Calu3 (cell line): ENCODE measurements at regions not wholly inside any gene's neighbourhood (a gene's known extent, or its start where the extent isn't known, plus 50 kb on each side); places are given as distances from the start of the nearest gene placed in this dataset.

Experiments used
- BruUV-seq: library from RNA; stranded (reverse); fragments of 400-500 nt; replicated peaks from 2 replicates; lab custom pipeline; 2021; lab: Mats Ljungman, UMichigan
- CTCF ChIA-PET: fragments of 300-600 bp; sonication (Branson Sonifier 250); formaldehyde crosslinking; loops from one replicate; lab custom pipeline; 2022; ENCODE audit warnings: antibody characterized with exemption; lab: Charles Lee
- DNase-seq: peaks from one replicate; pipeline ENCODE4 v3.0.0; 2022
- H3K27ac Mint-ChIP-seq: one replicate; pipeline ENCODE4 v1.8.0; 2022; ENCODE audit warnings: mixed read lengths; ENCODE audit not compliant: unreplicated experiment
- H3K27me3 Mint-ChIP-seq: one replicate; pipeline ENCODE4 v1.8.0; 2022; ENCODE audit warnings: mixed read lengths; ENCODE audit not compliant: unreplicated experiment
- H3K36me3 Mint-ChIP-seq: one replicate; pipeline ENCODE4 v1.8.0; 2022; ENCODE audit warnings: mild to moderate bottlenecking, moderate library complexity, mixed read lengths; ENCODE audit not compliant: insufficient read depth, unreplicated experiment
- H3K4me1 Mint-ChIP-seq: one replicate; pipeline ENCODE4 v1.8.0; 2022; ENCODE audit warnings: mild to moderate bottlenecking, low read depth, mixed read lengths; ENCODE audit not compliant: unreplicated experiment
- H3K4me3 Mint-ChIP-seq: one replicate; pipeline ENCODE4 v1.8.0; 2022; ENCODE audit warnings: mild to moderate bottlenecking, low read depth, moderate library complexity, mixed read lengths; ENCODE audit not compliant: unreplicated experiment
- H3K9me3 Mint-ChIP-seq: one replicate; pipeline ENCODE4 v1.8.0; 2022; ENCODE audit warnings: low read depth, mixed read lengths; ENCODE audit not compliant: unreplicated experiment
- CTCF ChIP-seq: fragments of 200-600 bp; IDR thresholded peaks from one replicate; pipeline ENCODE4 v1.8.0; 2022; ENCODE audit warnings: antibody characterized with exemption; ENCODE audit not compliant: unreplicated experiment
- intact Hi-C: fragments of 100-400 bp; cut with micrococcal nuclease; formaldehyde crosslinking; loops from one replicate; pipeline ENCODE4 v1.10.0; 2022; ENCODE audit not compliant: unreplicated experiment

- H3K27me3 Mint-ChIP-seq: peaks cover 24% of the 10 kb centered on the region
- H3K27ac Mint-ChIP-seq: no peak overlapping the region
- no peaks in the 10 kb centered on the region for H3K4me1 Mint-ChIP-seq
- TF ChIP-seq CTCF: no peak
- H3K4me3 Mint-ChIP-seq: no peak overlapping the region
- BruUV-seq: no TSS peak
- no peaks in the 10 kb centered on the region for H3K9me3 Mint-ChIP-seq
- intact Hi-C loops: no loop called here
- no peak for DNase-seq
- H3K36me3 Mint-ChIP-seq: no peaks in the 10 kb centered on the region
- CTCF ChIA-PET: no interaction called here
These were observed 72.8 kb downstream of the PSMG1 start for GRCh38 chr21:39110431-39110830.

- Mint-ChIP-seq H3K36me3 (no peaks in the 10 kb centered on the region), H3K4me1 (no peaks in the 10 kb centered on the region), H3K9me3 (no peaks in the 10 kb centered on the region), H3K27ac (no peak overlapping the region), H3K4me3 (no peak overlapping the region), H3K27me3 (peaks cover 26% of the 10 kb centered on the region)
- no peak for TF ChIP-seq CTCF
- CTCF ChIA-PET: no interaction called here
- intact Hi-C loops: no loop called here
- no peak for DNase-seq
- no TSS peak for BruUV-seq
These were observed 73.5 kb downstream of the PSMG1 start for GRCh38 chr21:39109596-39110210.

- TF ChIP-seq CTCF: no peak
- Mint-ChIP-seq H3K36me3 (no peaks in the 10 kb centered on the region), H3K27ac (no peak overlapping the region), H3K27me3 (peaks cover 31% of the 10 kb centered on the region), H3K4me1 (no peaks in the 10 kb centered on the region), H3K4me3 (no peak overlapping the region), H3K9me3 (no peaks in the 10 kb centered on the region)
- intact Hi-C loops: no loop called here
- BruUV-seq: no TSS peak
- DNase-seq: no peak
- CTCF ChIA-PET: interaction anchor here (0.5 kb wide), 1 partner anchor 686 kb away, joined by 3 read pairs; no protein-coding TSS in a partner anchor
These were observed 74.1 kb downstream of the PSMG1 start for GRCh38 chr21:39109163-39109530.

- CTCF ChIA-PET: interaction anchor here (0.5 kb wide), 1 partner anchor 685 kb away, joined by 3 read pairs; no protein-coding TSS in a partner anchor
- no peak overlapping the region for H3K4me3 Mint-ChIP-seq
- H3K27me3 Mint-ChIP-seq: peaks cover 37% of the 10 kb centered on the region
- intact Hi-C loops: no loop called here
- H3K4me1 Mint-ChIP-seq: no peaks in the 10 kb centered on the region
- no TSS peak for BruUV-seq
- H3K9me3 Mint-ChIP-seq: no peaks in the 10 kb centered on the region
- DNase-seq: no peak
- TF ChIP-seq CTCF: no peak
- H3K36me3 Mint-ChIP-seq: no peaks in the 10 kb centered on the region
- H3K27ac Mint-ChIP-seq: no peak overlapping the region
These were observed 74.7 kb downstream of the PSMG1 start for GRCh38 chr21:39108291-39109162.
